GM12801 (cell line): ENCODE measurements at regions not wholly inside any gene's neighbourhood (a gene's known extent, or its start where the extent isn't known, plus 50 kb on each side); places are given as distances from the start of the nearest gene placed in this dataset.

ENCODE experiments used
- CTCF ChIP-seq: IDR thresholded peaks from one replicate; pipeline ENCODE4 v1.5.1; 2011; ENCODE audit warnings: control low read depth; ENCODE audit not compliant: insufficient read length; ENCODE audit errors: extremely low read depth

GRCh38 chr4:81773557-81773956 is 301.9 kb upstream of the RASGEF1B start:
- no peak for TF ChIP-seq CTCF

GRCh38 chr4:81771721-81772120 is 300.0 kb upstream of the RASGEF1B start:
- no peak for TF ChIP-seq CTCF

GRCh38 chr4:81769244-81769643 is 297.5 kb upstream of the RASGEF1B start:
- no peak for TF ChIP-seq CTCF

GRCh38 chr4:81758574-81759264 is 287.0 kb upstream of the RASGEF1B start:
- TF ChIP-seq CTCF, result no peak

- TF ChIP-seq CTCF, result no peak
Observed at GRCh38 chr4:81757691-81758090, 286.0 kb upstream of the RASGEF1B start.

- TF ChIP-seq CTCF, result no peak
Observed at GRCh38 chr4:81756973-81757372, 285.3 kb upstream of the RASGEF1B start.

GRCh38 chr4:81756042-81756441 is 284.3 kb upstream of the RASGEF1B start:
- TF ChIP-seq CTCF, result no peak
